ENCODE measurements at regions not wholly inside any gene's neighbourhood (a gene's known extent, or its start where the extent isn't known, plus 50 kb on each side); places are given as distances from the start of the nearest gene placed in this dataset.

DNA sequence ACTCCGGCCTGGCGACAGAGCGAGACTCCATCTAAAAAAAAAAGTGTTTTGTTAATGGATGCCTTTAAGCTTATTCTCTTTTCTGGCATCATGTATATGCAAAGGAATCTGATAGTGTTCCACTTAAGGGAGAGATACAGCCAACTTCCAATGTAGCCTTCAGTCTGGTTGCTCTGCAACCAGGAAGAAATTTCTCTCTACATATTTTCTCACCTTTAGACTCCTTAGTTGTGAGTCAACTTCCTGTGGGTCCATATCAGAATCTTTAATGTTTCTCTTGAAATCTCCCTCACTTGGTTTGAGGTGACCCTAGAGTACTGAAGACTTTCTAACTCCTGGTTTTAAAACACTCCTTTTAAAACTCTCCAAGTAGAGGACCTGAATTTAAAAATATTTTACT lies 340.4 kb downstream of the SLC6A15 start:
- Histone ChIP-seq H3K4me3 (no peak overlapping the region), H3K27me3 (replicated peaks in 1 of 7) (no peaks in the 10 kb centered on the region), H3K4me1 (no peaks in the 10 kb centered on the region), H3K9me3 (peaks cover 0 to 27% (median 12%) of the 10 kb centered on the region in 8 donors), H3K27ac (no peak overlapping the region), H3K36me3 (no peaks in the 10 kb centered on the region)
- DNase-seq, result no peak
- TF ChIP-seq POLR2A (IDR thresholded peaks at IDR 0.05), result no peak
- TF ChIP-seq, protein P1, sequence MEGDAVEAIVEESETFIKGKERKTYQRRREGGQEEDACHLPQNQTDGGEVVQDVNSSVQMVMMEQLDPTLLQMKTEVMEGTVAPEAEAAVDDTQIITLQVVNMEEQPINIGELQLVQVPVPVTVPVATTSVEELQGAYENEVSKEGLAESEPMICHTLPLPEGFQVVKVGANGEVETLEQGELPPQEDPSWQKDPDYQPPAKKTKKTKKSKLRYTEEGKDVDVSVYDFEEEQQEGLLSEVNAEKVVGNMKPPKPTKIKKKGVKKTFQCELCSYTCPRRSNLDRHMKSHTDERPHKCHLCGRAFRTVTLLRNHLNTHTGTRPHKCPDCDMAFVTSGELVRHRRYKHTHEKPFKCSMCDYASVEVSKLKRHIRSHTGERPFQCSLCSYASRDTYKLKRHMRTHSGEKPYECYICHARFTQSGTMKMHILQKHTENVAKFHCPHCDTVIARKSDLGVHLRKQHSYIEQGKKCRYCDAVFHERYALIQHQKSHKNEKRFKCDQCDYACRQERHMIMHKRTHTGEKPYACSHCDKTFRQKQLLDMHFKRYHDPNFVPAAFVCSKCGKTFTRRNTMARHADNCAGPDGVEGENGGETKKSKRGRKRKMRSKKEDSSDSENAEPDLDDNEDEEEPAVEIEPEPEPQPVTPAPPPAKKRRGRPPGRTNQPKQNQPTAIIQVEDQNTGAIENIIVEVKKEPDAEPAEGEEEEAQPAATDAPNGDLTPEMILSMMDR (IDR thresholded peaks at IDR 0.05 in 8 of 11, conservative IDR thresholded peaks at IDR 0.05 in 3 of 11), result no peak
- no peak for TF ChIP-seq POLR2AphosphoS5 (IDR thresholded peaks at IDR 0.05)
- intact Hi-C loops (cut with DNase I; ENCODE audit: low total_unique reads), result no loop called here
- WGBS, 5 donors, result 56 to 65% (median 63%) methylated on average over 3 of the region's 3 CpGs

- Histone ChIP-seq H3K27me3 (replicated peaks in 1 of 7) (no peaks in the 10 kb centered on the region), H3K4me3 (no peak overlapping the region), H3K4me1 (no peaks in the 10 kb centered on the region), H3K9me3 (peaks cover 0 to 15% (median 8%) of the 10 kb centered on the region in 8 donors), H3K36me3 (no peaks in the 10 kb centered on the region), H3K27ac (no peak overlapping the region)
- no peak for TF ChIP-seq POLR2A (IDR thresholded peaks at IDR 0.05)
- no peak for DNase-seq
- intact Hi-C loops (cut with DNase I; ENCODE audit: low total_unique reads), result no loop called here
- 67 to 79% (median 72%) methylated on average over 3 of the region's 3 CpGs for WGBS, 5 donors
Measured at GRCh38 chr12:84562331-84562730, 350.3 kb downstream of the SLC6A15 start.

- no peaks in the 10 kb centered on the region for H3K36me3 ChIP-seq
- H3K27me3 ChIP-seq (replicated peaks in 1 of 7), result no peaks in the 10 kb centered on the region
- H3K4me3 ChIP-seq, result no peak overlapping the region
- 86 to 93% (median 89%) methylated on average over 1 of the region's 1 CpG for WGBS, 5 donors
- peaks cover 0 to 9% (median 4%) of the 10 kb centered on the region in 8 donors for H3K9me3 ChIP-seq
- TF ChIP-seq POLR2AphosphoS5 (IDR thresholded peaks at IDR 0.05), result no peak
- TF ChIP-seq, protein P1 (IDR thresholded peaks at IDR 0.05 in 8 of 11, conservative IDR thresholded peaks at IDR 0.05 in 3 of 11), result no peak
- TF ChIP-seq POLR2A (IDR thresholded peaks at IDR 0.05), result no peak
- no peak overlapping the region for H3K27ac ChIP-seq
- intact Hi-C loops (cut with DNase I; ENCODE audit: low total_unique reads), result no loop called here
- no peaks in the 10 kb centered on the region for H3K4me1 ChIP-seq
- no peak for DNase-seq
Measured at GRCh38 chr12:84561351-84561750, 351.2 kb downstream of the SLC6A15 start.

DNA sequence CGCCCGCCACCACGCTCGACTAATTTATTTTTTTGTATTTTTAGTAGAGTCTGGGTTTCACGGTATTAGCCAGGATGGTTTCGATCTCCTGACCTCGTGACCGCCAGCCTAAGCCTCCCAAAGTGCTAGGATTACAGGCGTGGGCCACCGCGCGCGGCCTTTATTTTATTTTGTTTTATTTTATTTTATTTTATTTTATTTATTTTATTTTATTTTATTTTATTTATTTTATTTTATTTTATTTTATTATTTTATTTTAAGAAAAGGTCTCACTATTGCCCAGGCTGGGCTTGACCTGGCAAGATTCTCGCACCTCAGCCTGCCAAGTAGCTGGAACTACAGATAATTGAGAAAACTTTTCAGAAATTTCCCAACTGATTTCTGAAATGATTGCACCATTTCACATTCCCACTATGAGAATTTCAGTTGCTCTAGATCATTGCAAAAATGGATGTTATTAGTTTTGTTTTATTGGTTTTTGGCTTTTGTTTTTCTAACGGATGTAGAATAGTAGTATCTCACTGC lies 358.3 kb downstream of the SLC6A15 start:
- no peaks in the 10 kb centered on the region for H3K9me3 ChIP-seq
- H3K27me3 ChIP-seq (replicated peaks in 1 of 7), result no peaks in the 10 kb centered on the region
- no peaks in the 10 kb centered on the region for H3K4me1 ChIP-seq
- no peaks in the 10 kb centered on the region for H3K36me3 ChIP-seq
- 89 to 92% (median 91%) methylated on average over 15 of the region's 15 CpGs for WGBS, 5 donors
- TF ChIP-seq POLR2AphosphoS5 (IDR thresholded peaks at IDR 0.05) (no peak), POLR2A (IDR thresholded peaks at IDR 0.05) (no peak)
- TF ChIP-seq, protein P1 (IDR thresholded peaks at IDR 0.05 in 8 of 11, conservative IDR thresholded peaks at IDR 0.05 in 3 of 11), result no peak
- no peak overlapping the region for H3K4me3 ChIP-seq
- no peak overlapping the region for H3K27ac ChIP-seq
- no peak for DNase-seq
- intact Hi-C loops (cut with DNase I; ENCODE audit: low total_unique reads), result no loop called here

Data from spleen (tissue), 11 donors.